HG02610 (cell line): ENCODE measurements at regions not wholly inside any gene's neighbourhood (a gene's known extent, or its start where the extent isn't known, plus 50 kb on each side); places are given as distances from the start of the nearest gene placed in this dataset.

ENCODE experiments used
- ATAC-seq: cut with Tn5 transposase; IDR thresholded peaks from one replicate; pipeline ENCODE4 v1.9.1; 2021; ENCODE audit warnings: mild to moderate bottlenecking, moderate library complexity; ENCODE audit not compliant: unreplicated experiment

DNA sequence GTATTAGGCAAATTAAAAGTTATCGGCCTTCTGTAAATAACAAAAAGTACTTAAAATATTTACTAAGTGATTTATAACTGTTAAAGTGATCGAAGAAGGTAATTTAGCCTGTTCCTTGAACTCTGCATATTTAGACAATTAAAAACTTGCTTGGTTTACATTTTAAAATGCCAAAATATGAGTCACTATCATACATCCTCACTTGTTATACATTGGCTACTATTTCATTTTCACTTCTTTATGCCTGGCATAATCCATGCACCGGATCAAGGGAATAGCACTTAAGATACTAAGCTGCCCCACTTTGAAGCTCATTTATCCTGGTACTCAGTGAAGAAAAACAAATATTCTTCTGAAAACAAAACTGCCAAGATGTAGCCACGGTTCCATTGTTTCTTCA, 344.6 kb downstream of the UBE3D start:
- no peak for ATAC-seq

DNA sequence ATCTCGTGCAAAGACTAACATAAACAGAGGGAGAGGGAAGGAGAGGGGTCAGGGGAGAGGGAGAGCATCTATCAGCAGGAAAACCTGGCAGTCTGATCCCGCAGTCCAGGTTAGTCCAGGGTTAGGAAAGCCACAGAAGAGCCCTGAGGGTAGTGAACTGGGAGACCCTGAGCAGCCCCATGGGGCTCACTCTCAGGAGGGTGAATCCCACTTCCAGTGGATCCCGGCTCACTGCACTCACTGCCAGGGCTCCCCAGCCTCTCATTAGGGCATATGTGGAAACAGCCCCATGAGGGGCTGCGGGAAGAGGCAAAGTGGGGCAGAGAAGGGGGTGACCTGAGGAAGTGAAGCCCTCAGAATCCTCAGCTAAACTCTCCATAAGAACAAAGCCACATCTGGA, 329.9 kb downstream of the UBE3D start:
- ATAC-seq: no peak

DNA sequence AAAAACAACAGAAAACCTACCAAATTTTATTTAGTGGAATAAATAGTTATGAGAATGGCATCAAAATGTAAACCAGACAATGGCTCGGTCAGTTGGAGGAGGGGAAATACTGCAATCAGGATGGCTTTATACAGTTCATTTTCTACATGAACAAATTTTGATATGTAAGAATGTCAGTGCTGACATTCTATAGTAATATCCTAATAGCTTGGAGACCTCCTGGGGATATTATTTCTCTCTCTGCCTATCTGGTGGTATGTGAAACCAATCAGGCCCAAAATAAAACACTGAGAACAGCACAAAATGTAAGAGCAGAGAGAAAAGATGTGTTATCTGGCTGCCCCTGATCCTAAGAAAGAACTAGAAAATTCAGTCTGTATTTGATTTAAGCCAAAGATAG, 327.7 kb downstream of the UBE3D start:
- ATAC-seq: no peak

DNA sequence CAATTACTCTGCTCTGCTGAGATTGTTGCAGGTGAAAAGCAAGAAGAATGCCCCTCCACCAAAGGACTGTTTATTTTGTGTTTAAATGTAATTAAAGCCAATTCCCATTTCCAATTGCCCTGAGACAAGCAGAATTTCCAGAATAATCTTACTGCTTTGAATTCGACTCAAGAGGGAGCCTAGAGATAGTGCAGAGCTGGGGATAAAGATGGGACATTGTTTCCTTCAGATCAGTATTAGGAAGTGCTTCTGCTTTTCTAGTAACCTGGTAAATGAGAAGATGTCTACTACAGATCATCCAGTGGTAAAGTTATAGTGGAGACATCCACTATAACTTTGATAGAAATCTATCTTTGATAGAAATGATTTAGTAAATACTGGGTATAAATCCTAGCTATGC, 326.9 kb downstream of the UBE3D start:
- ATAC-seq: no peak

DNA sequence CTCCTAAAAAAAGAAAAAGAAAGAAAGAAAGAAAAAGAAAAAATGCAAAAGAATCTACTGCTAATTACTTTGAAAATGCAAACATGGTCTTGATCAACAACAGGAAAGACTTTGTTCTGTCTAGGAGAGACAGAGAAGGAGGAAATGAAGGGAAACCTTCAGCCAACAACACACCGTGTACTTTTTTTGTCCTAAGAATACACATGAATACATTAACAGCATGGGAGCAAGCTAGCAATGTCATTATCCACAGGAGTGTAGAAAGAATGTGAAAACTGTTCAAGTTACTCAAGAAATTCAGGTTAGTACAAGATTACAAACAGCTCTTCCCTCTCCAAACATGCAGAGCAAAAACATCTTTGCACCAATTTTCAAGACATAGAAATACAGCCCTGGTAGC, 326.3 kb downstream of the UBE3D start:
- ATAC-seq: no peak

DNA sequence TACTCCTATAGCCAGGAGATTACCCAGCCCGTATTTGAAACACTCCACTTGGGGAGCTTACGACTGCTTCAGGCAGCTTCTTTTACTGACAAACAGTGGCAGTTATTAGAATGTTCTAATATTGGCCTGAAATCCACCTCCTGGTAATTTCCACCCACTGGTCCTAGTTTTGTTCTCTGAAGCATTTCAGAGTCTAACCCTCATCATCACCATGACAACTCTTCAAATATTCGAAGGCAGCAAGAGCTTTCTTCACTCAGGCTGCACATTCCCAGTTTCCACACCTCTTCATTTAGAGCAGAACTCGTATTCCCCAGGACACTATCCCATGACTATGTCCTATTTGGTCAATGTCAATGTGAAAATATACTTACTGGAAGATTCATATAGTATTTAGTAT, 325.6 kb downstream of the UBE3D start:
- ATAC-seq: no peak

DNA sequence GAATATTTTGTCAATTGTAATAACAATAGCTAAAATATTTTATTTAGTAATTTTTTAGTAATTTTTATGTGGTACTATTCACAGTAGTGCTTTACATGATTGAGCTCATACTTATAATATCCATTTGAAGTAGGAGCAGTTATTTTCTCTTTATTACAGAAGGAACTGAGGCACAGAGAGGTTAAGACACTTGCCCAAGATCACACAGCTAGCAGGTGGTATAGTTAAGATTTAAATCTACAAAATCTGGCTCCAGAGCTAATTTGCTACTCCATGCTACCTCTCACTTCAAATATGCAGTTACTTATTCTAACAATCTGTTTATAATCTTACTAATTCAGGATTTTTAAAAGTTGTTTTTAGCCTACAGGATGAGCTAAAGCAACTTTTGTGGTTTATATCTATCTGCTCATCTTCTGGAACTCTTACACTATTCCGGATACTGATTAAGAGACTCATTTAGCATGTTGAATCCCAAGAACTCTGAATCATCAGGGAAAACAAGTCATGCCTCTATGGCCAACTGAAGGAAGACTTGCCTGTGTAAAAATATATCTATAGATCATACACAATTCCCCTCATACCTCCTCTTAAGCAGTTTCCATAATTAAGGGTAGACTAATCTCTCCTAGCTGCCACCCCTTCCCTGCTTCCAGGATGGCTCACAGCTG, 324.2 kb downstream of the UBE3D start:
- no peak for ATAC-seq

DNA sequence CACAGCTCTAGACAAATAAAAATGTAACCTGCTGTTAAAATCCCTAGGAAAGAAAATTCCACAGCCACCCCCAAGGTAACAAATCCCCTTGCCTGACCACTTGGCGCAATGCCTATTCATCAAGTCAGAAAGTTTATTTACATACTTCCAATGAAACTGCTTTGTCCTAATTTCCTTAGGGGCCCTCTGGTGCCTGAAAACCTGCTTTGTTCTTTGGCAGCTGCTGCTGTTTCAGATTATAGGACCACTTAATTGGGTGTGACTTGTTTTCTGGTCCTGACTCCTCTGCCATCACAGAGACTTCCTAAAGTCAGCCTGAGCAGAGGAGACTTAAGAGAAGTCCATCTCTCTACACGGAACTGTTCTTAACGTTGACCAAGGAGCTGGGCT, 323.6 kb downstream of the UBE3D start:
- no peak for ATAC-seq

DNA sequence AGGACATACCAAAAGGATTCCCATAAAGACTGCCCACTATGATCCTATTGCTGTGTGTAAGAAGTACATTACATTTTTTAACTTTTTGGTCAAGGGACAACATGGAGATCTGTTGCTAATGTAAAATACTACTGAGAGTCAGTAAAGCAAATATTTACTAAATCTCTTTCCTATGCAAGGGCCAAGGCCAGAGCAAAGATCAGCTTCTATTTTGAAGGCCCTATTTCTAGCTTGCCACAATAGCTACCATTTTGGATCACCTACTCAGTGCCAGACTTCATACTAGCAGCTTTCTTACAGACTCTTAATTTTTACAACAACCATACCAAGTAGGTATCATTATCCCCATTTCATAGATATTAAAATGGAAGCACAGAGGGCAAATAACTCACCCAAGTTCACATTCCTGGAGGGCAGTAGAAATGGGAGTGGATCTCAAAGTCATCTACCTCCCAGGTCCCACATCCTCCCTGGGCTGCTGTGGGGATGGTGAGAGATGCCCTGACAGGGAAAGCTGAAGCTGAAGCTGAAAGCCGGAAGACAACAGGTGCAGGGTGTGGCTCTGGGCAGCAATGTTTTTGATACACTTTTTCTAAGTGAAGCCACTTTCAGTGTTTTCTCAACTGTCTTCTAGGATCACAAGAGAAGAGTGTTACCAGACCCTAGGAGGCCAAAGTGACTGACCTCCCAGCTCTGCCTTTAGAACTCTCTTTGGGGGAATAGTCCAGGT, 321.2 kb downstream of the UBE3D start:
- ATAC-seq: no peak

DNA sequence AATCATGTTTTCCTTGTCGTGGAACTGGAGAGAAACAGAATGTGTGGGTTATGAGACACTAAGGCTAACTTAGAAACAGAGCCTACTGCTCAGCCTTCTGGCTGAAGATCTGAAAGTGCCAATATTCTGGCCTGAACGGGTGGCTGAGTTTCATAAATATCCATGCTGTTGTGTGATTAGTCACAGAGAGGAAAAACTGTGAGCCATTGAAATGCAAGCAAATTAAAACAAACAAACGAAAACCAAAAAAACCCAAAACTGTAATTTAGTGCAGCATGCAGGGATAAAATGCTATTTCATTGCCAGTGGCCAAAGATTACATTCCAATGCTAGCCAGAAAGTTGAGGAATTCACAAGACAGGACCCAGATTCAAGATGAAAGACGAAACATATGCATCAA, 315.1 kb downstream of the UBE3D start:
- ATAC-seq: no peak

DNA sequence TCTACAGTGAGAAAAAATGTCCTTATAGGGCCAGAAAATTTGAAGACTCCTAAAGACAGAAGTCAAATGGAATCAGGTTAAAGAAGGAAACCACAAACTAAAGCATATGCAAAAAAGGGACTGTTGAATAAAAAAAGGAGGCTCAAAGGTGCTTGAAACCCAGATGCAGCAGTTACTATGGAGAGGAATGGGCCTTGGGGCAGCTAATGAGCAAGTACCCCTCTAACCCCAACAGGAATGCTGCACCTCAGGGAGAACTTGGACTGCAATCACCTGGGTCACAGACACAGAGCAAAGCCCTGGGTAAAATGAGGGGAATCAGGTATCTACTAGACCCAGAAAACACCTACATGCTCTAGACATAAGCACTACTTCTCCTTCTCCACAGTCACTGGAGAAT, 313.9 kb downstream of the UBE3D start:
- ATAC-seq: no peak

DNA sequence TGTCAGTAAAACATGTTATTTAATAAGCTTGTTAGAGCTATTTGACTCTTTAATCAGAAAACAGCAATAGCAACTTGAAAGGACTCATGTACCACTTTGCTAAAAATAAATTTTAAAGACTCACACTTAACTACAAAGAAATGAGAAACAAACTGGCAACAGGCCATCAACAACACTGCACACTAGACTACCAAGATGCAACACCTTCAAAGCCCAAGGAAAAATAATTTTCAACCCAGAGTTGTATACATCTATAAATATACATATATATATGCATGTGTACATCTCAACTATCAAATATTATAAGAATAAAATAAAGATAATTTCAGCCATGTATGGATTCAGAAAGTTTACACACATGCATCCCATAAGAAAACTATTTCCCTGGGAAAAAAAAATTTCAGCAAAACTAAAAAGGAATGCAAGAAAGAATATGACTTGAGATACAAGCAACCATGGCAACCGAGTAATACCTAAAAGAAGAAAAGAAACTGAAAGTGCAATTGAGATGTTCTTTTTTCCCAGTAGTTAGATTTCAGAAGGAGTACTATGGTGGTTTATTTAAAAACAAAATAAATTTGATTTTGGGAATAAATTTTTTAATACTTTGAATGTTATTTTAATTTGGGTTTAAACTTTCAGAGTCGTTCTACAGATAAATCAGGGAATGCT, 303.8 kb downstream of the UBE3D start:
- no peak for ATAC-seq

DNA sequence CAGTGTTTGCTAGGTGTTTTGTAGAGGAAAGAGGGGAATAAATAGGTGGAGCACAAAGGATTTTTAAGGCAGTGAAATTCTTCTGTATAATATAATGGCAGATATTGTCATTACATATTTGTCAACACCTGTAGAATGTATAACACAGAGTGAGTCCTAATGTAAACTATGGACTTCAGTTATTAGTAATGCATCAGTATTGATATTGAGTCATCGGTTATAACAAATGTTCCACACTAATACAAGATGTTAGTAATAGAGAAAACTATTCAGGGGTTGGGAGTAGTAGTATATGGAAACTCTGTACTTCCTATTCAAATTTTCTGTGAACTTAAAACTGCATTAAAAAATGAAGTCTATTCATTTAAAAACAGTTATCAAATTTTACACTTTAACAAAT, 299.2 kb downstream of the UBE3D start:
- no peak for ATAC-seq

DNA sequence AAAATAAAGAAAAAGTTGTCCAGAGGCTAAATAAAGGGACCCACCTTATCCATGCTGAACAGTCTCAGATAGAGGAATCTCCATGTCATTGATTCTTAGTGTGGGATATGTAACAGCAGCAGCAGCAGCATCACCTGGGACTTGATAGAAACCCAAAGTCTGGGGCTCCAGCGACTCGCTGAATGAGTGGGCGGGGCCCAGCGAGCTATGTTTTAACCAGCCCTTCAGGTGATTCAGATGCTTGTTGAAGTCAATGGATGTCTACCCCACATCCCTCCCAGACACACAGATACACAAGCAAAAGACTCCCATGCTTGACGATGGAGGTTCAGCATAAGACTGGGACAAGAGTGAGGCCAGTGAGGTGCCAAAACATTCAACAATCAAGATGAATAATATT, 298.6 kb downstream of the UBE3D start:
- no peak for ATAC-seq

DNA sequence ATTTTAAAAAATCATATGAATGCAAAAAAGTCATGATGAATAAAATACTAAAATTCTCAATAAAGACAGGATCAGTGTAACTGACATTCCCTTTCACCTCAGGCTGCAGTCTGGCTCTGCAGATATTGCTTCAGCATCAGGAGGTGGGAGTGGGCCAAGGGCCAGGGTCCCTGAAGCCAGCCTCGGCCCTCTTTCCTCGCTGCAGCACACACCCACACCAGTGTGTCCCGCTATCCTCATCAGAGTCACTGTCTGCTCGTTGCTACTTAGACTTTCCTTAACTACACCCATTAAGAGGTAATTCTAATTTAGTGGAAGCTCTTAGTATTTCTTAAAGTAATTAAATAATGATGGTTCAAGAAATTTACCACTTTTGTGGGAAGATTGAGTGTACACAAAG, 298.2 kb downstream of the UBE3D start:
- ATAC-seq: no peak

DNA sequence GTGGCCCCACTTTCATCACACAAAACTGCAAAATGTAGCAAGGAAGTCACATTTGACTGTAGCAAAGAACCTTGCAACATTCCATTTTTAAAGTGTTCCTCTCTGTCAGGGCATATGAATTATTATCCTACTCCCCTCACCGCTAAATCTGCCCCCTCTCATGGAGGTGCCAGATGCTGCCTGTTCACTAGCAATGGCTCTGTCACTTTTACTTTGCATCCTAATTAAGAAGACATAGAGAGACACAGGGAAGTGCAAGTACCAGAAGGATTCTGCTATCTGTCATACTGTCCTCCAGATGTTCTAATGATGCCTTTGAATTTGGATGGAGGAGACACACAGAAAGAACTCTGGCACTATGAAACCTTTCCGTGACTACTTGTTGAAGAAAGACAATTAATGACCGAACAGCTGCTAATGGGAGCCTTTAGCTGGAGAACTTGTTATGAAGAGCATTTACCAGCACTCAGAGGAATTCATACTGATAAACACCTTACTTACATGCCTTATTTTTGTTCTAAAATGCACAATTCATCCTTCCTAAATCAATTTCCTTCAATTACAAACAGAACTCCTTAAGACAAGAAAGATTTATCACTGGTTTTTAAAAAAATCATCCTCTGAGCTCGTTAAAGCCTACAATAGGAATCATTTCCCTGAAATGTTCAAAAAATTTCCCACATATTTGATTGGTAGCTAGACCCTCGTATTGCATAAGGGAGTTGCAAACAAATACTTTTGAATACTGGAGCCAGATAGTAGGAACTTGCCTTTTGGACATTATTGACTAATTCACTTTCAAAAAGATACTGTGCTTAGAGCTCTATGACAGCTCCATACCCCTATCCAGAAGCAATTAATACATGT, 292.6 kb downstream of the UBE3D start:
- no peak for ATAC-seq

DNA sequence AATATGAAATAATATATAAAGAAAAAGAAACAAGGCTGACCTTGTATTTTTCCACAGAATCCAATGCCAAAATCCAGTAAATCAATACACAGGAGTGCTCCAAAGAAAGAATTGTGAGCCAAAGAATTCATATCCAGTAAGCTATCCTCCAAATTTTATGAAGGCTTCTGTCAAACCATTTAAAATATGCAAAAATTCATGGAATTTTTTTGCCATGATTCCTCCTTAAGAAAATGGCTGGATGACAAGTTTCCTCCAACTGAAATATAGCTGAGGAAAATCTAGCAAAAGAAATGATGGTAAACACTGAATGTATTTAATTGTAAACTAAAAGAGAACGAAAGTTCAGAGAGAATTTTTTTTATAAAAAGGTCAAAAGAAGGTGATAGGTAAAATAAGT, 290.3 kb downstream of the UBE3D start:
- ATAC-seq: no peak

DNA sequence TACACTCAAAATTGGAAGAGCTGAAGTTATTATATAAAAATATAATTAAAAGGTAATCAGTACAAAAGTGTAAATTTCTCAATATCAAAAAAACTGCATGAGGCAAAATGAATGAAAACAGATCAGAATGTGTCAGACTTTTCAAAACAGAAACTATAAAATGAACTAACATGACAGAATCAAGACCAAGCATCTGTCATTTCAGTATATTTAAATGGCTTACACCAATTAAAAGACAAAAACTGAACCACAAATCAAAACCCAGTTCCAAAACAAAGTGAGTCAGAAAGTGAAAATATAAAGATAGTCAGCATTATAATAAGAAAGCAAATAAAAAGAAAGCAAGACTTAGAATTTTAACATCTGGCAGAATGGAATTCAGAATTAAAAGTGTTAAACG, 289.7 kb downstream of the UBE3D start:
- no peak for ATAC-seq

DNA sequence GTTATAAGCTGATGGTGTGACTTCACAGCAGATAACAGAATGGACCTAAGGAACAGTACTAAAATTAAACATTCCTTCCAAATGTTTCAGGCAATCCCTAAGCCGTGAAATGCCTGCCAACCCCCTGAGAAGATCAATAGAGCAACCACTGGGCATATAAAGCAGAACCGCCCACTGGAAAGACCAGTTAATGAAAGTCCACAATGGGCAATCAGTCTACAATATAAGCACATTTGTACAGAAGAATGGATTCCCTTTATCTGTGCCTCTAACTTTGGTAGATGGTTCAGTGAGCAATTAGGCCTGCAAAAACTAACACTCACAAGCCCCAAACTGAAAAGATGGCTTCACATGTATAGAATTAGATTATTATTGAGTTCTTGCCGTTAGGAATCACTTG, 286.6 kb downstream of the UBE3D start:
- ATAC-seq: no peak

DNA sequence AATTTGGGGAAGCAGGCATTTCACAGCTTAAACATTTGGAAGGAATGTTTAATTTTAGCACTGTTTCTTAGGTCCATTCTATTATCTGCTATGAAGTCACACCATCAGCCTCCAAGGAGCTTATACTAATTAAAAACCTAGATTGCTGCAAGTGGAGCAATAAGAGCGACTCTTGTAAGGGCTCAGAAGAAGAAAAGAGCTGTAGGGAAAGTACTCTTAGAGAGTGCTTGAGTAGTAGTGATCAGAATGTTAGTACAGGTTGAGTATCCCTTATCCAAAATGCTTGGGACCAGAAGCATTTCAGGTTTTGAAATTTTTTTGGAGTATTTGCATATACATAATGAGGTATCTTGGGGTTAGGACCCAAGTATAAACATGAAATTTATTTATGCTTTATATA, 285.3 kb downstream of the UBE3D start:
- no peak for ATAC-seq

DNA sequence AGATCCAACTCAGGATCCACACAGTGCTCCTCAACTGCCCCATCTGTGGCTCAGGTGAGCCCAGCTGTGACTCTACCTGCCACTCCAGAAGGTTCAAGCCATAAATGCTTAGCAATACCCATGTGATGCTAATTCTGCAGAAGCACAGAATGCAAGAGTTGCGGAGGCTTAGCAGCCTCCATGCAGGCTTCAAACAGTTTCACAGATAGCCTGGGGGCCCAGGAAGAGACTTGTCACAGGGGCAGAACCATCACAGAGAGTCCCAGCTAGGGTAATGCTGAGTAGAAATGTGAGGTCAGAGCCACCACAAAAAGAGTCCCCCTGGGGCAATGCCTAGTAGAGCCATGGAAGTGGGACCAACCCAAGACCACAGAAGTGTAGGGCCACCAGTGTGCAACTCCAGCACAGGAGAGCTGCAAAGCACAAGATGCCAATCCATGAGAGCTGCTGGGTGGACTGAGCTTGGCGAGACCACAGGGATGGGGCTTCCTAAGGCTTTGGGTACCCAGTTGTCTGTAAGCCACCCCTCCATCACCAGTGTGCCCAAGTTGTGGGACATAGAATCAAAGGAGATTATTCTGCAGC, 283.9 kb downstream of the UBE3D start:
- ATAC-seq: no peak
